ENCODE measurements at regions not wholly inside any gene's neighbourhood (a gene's known extent, or its start where the extent isn't known, plus 50 kb on each side); places are given as distances from the start of the nearest gene placed in this dataset.

DNA sequence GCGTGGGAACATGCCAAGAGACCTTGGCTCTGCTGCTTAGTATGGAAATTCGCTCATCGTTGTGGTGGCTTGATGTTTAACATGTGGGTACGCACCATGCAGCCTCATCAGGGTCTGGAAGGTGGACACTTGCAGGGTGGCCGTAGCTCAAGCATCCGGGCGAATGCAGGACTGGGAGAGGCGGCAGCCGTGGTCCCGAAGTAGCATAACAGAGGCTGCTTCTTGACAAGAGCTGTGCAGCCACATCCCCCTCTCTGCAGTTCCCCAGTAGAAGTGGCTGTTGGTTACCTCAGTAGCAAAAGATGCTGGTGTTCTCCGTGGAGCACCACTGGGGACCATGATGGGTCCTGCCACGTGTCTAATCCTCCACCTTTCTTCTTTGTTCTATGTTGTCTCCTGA is 195.0 kb downstream of the THBS2 start:
- H3K27ac ChIP-seq = no peak overlapping the region
- ChIA-PET CTCF (no interaction called here), POLR2A (ENCODE audit: low non-redundant PET) (no interaction called here)
- DNase-seq (ENCODE audit: low spot score) = no peak
- TF ChIP-seq, protein P1, sequence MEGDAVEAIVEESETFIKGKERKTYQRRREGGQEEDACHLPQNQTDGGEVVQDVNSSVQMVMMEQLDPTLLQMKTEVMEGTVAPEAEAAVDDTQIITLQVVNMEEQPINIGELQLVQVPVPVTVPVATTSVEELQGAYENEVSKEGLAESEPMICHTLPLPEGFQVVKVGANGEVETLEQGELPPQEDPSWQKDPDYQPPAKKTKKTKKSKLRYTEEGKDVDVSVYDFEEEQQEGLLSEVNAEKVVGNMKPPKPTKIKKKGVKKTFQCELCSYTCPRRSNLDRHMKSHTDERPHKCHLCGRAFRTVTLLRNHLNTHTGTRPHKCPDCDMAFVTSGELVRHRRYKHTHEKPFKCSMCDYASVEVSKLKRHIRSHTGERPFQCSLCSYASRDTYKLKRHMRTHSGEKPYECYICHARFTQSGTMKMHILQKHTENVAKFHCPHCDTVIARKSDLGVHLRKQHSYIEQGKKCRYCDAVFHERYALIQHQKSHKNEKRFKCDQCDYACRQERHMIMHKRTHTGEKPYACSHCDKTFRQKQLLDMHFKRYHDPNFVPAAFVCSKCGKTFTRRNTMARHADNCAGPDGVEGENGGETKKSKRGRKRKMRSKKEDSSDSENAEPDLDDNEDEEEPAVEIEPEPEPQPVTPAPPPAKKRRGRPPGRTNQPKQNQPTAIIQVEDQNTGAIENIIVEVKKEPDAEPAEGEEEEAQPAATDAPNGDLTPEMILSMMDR (conservative IDR thresholded peaks at IDR 0.05; ENCODE audit: low read depth) = no peak

DNA sequence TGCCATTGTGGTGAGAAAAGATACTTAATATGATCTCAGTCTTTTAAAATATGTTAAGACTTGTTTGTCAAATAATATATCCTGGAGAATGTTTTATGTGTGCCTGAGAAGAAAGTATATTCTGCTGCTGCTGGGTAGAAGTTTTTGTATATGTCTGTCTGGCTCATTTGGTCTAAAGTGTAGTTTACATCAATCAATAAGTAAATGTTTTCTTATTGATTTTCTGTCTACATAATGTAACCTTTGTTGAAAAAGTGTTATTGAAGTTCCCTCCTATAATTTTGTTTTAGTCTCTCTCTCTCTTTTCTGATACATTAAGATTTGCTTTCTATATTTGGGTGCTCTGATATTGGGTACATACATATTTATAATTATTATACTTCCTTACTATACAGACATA is 201.2 kb downstream of the THBS2 start:
- DNase-seq (ENCODE audit: low spot score) = no peak
- TF ChIP-seq, protein P1 (conservative IDR thresholded peaks at IDR 0.05; ENCODE audit: low read depth) = no peak
- no peak overlapping the region for H3K27ac ChIP-seq
- POLR2A ChIA-PET (ENCODE audit: low non-redundant PET) = no interaction called here
- CTCF ChIA-PET = no interaction called here

DNA sequence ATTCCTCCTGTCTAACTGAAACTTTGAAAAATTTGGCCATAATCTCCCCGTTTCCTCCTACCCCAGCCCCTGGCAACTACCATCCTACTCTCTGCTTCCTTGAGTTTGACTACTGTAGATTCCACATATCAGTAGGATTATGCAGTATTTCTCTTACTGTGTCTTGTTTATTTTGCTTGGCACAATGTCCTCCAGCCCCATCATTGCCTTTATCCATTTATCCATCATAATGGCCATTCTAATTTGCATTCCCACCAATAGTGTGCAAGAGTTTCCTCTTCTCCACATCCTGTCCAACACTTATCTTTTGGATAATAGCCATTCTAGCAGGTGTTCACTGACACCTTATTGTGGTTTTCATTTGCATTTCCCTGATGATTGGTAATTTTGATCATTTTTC is 202.3 kb downstream of the THBS2 start:
- H3K27ac ChIP-seq = no peak overlapping the region
- CTCF ChIA-PET = no interaction called here
- TF ChIP-seq, protein P1 (conservative IDR thresholded peaks at IDR 0.05; ENCODE audit: low read depth) = no peak
- POLR2A ChIA-PET (ENCODE audit: low non-redundant PET) = no interaction called here
- no peak for DNase-seq (ENCODE audit: low spot score)

DNA sequence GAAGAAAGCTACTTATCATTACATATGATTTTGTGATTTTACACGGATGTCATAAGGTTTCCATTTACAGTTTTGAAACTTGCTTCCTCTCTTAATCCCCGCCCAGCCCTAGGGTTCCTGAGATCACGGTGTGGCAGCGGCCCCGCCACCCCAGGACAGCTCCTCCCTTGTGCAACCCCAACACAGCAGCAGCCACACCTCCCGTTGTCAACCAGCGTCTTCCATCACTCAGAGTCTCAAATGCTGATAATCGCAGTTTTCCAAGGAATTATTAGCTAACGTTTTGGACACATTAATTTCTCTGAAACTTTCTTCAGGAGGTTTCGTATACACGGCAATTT is 204.8 kb downstream of the THBS2 start:
- ChIA-PET POLR2A (ENCODE audit: low non-redundant PET) (no interaction called here), CTCF (no interaction called here)
- no peak for DNase-seq (ENCODE audit: low spot score)
- TF ChIP-seq, protein P1 (conservative IDR thresholded peaks at IDR 0.05; ENCODE audit: low read depth) = no peak
- H3K27ac ChIP-seq = no peak overlapping the region

DNA sequence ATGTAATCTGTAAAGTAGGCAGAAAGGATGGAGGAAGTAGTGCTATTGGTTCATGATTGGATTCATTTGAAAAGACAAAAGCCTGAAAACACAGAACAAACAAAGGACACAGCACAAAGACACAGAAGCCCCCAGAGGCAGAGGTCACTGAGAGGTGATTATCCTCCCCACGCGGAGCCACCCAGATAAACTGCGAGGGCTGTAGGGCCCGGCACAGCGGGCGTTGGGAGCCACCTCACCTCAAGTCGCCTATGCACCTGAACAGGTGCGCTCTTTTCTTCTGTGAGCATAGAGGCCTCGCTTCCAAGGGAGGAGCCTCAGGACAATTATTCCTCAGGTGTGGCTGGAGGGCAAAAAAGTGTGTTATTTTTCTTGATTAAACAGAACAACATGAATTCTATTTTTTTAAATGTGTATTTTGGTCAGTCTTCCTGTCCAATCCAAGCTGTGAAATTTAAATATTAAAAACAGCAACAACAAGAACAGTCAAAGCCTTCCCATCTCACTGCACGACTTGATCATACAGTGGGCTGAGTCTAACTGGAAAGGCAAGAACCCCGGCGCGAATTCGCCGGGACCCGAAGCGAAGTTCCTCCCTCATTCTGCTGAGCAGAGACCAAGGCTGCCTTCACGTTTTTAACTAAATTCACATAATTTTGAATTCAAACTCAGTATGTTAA is 205.3 kb downstream of the THBS2 start:
- ChIA-PET CTCF (no interaction called here), POLR2A (ENCODE audit: low non-redundant PET) (no interaction called here)
- TF ChIP-seq, protein P1 (conservative IDR thresholded peaks at IDR 0.05; ENCODE audit: low read depth) = no peak

DNA sequence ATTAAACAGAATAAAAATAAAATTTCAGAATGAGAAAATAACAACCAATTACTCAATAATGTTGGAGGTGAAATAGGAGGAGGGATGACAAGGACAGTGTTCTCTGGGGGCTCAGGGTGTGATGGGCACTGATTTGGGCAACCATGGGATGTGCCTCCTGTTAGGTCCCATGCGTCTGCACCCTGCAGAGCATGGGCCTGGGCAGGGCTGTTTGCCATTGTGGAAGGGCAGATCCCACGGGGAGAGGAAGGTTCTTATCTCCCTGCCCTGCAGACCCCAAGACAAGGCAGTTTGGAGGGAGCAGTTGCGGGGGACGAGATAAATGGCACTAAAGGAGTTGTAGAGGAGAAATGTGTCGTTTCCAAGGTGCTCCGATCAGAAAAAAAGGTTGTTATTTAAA is 206.3 kb downstream of the THBS2 start:
- POLR2A ChIA-PET (ENCODE audit: low non-redundant PET) = no interaction called here
- CTCF ChIA-PET = no interaction called here
- TF ChIP-seq, protein P1 (conservative IDR thresholded peaks at IDR 0.05; ENCODE audit: low read depth) = no peak

More for the DNA sequence above, 205.3 kb downstream of the THBS2 start:
- DNase-seq (ENCODE audit: low spot score) = no peak
- no peak overlapping the region for H3K27ac ChIP-seq

More for the DNA sequence above, 206.3 kb downstream of the THBS2 start:
- H3K27ac ChIP-seq = no peak overlapping the region
- no peak for DNase-seq (ENCODE audit: low spot score)
